ENCODE measurements at regions not wholly inside any gene's neighbourhood (a gene's known extent, or its start where the extent isn't known, plus 50 kb on each side); places are given as distances from the start of the nearest gene placed in this dataset.

GRCh38 chr16:64311241-64311640, 810.6 kb downstream of the CDH11 start:
- TF ChIP-seq CTCF (IDR thresholded peaks at IDR 0.05; ENCODE audit: low read depth, low read length), result no peak
- TF ChIP-seq POLR2A (IDR thresholded peaks at IDR 0.05; ENCODE audit: extremely low read depth, insufficient read length), result no peak
- no peak for TF ChIP-seq MAX (IDR thresholded peaks at IDR 0.05; ENCODE audit: low read depth, low read length)
